ENCODE measurements at regions not wholly inside any gene's neighbourhood (a gene's known extent, or its start where the extent isn't known, plus 50 kb on each side); places are given as distances from the start of the nearest gene placed in this dataset.

DNA sequence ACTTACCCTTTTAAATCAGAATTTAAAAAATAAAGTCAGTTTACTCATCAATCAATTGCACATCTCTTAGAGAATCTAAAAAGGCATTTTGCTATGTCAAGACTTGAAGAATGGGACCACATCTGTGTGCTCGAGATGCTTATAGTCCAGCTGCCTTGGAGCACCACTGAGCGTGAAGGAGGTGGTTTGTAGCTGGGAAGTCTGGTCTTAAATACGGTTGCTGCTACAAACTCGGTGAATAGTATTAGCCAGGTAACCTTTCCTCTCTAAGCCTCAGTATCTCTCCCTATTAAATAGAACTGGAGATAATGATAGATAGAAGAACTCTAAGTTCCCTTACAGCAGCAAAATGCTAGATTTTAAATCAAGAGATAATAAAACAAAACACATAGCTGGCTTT, 289.7 kb downstream of the TRIB2 start:
- no peak for DNase-seq (ENCODE audit: low spot score)
- TF ChIP-seq MXD4 (CRISPR knock-in tag; IDR thresholded peaks at IDR 0.05; ENCODE audit: borderline replicate concordance) (no peak), ZNF121 (CRISPR knock-in tag; IDR thresholded peaks at IDR 0.05) (no peak), ZNF219 (CRISPR knock-in tag; IDR thresholded peaks at IDR 0.05; ENCODE audit: borderline replicate concordance) (no peak), CREB1 (CRISPR knock-in tag; IDR thresholded peaks at IDR 0.05) (no peak), RELA (CRISPR knock-in tag; IDR thresholded peaks at IDR 0.05; ENCODE audit: borderline replicate concordance) (no peak), TCF7 (CRISPR knock-in tag; IDR thresholded peaks at IDR 0.05; ENCODE audit: low read depth) (no peak), ZNF232 (CRISPR knock-in tag; IDR thresholded peaks at IDR 0.05) (no peak)
- TF ChIP-seq, protein P1, sequence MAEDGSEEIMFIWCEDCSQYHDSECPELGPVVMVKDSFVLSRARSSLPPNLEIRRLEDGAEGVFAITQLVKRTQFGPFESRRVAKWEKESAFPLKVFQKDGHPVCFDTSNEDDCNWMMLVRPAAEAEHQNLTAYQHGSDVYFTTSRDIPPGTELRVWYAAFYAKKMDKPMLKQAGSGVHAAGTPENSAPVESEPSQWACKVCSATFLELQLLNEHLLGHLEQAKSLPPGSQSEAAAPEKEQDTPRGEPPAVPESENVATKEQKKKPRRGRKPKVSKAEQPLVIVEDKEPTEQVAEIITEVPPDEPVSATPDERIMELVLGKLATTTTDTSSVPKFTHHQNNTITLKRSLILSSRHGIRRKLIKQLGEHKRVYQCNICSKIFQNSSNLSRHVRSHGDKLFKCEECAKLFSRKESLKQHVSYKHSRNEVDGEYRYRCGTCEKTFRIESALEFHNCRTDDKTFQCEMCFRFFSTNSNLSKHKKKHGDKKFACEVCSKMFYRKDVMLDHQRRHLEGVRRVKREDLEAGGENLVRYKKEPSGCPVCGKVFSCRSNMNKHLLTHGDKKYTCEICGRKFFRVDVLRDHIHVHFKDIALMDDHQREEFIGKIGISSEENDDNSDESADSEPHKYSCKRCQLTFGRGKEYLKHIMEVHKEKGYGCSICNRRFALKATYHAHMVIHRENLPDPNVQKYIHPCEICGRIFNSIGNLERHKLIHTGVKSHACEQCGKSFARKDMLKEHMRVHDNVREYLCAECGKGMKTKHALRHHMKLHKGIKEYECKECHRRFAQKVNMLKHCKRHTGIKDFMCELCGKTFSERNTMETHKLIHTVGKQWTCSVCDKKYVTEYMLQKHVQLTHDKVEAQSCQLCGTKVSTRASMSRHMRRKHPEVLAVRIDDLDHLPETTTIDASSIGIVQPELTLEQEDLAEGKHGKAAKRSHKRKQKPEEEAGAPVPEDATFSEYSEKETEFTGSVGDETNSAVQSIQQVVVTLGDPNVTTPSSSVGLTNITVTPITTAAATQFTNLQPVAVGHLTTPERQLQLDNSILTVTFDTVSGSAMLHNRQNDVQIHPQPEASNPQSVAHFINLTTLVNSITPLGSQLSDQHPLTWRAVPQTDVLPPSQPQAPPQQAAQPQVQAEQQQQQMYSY (CRISPR knock-in tag; IDR thresholded peaks at IDR 0.05), result no peak
- TF ChIP-seq, protein P2, sequence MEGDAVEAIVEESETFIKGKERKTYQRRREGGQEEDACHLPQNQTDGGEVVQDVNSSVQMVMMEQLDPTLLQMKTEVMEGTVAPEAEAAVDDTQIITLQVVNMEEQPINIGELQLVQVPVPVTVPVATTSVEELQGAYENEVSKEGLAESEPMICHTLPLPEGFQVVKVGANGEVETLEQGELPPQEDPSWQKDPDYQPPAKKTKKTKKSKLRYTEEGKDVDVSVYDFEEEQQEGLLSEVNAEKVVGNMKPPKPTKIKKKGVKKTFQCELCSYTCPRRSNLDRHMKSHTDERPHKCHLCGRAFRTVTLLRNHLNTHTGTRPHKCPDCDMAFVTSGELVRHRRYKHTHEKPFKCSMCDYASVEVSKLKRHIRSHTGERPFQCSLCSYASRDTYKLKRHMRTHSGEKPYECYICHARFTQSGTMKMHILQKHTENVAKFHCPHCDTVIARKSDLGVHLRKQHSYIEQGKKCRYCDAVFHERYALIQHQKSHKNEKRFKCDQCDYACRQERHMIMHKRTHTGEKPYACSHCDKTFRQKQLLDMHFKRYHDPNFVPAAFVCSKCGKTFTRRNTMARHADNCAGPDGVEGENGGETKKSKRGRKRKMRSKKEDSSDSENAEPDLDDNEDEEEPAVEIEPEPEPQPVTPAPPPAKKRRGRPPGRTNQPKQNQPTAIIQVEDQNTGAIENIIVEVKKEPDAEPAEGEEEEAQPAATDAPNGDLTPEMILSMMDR (IDR thresholded peaks at IDR 0.05), result no peak
- TF ChIP-seq, protein P3, sequence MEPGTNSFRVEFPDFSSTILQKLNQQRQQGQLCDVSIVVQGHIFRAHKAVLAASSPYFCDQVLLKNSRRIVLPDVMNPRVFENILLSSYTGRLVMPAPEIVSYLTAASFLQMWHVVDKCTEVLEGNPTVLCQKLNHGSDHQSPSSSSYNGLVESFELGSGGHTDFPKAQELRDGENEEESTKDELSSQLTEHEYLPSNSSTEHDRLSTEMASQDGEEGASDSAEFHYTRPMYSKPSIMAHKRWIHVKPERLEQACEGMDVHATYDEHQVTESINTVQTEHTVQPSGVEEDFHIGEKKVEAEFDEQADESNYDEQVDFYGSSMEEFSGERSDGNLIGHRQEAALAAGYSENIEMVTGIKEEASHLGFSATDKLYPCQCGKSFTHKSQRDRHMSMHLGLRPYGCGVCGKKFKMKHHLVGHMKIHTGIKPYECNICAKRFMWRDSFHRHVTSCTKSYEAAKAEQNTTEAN (CRISPR knock-in tag; IDR thresholded peaks at IDR 0.05), result no peak
- TF ChIP-seq, protein P4, sequence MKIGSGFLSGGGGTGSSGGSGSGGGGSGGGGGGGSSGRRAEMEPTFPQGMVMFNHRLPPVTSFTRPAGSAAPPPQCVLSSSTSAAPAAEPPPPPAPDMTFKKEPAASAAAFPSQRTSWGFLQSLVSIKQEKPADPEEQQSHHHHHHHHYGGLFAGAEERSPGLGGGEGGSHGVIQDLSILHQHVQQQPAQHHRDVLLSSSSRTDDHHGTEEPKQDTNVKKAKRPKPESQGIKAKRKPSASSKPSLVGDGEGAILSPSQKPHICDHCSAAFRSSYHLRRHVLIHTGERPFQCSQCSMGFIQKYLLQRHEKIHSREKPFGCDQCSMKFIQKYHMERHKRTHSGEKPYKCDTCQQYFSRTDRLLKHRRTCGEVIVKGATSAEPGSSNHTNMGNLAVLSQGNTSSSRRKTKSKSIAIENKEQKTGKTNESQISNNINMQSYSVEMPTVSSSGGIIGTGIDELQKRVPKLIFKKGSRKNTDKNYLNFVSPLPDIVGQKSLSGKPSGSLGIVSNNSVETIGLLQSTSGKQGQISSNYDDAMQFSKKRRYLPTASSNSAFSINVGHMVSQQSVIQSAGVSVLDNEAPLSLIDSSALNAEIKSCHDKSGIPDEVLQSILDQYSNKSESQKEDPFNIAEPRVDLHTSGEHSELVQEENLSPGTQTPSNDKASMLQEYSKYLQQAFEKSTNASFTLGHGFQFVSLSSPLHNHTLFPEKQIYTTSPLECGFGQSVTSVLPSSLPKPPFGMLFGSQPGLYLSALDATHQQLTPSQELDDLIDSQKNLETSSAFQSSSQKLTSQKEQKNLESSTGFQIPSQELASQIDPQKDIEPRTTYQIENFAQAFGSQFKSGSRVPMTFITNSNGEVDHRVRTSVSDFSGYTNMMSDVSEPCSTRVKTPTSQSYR (CRISPR knock-in tag; IDR thresholded peaks at IDR 0.05), result no peak
- TF ChIP-seq, protein P5, sequence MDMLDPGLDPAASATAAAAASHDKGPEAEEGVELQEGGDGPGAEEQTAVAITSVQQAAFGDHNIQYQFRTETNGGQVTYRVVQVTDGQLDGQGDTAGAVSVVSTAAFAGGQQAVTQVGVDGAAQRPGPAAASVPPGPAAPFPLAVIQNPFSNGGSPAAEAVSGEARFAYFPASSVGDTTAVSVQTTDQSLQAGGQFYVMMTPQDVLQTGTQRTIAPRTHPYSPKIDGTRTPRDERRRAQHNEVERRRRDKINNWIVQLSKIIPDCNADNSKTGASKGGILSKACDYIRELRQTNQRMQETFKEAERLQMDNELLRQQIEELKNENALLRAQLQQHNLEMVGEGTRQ (CRISPR knock-in tag; IDR thresholded peaks at IDR 0.05), result no peak
- TF ChIP-seq, protein P6, sequence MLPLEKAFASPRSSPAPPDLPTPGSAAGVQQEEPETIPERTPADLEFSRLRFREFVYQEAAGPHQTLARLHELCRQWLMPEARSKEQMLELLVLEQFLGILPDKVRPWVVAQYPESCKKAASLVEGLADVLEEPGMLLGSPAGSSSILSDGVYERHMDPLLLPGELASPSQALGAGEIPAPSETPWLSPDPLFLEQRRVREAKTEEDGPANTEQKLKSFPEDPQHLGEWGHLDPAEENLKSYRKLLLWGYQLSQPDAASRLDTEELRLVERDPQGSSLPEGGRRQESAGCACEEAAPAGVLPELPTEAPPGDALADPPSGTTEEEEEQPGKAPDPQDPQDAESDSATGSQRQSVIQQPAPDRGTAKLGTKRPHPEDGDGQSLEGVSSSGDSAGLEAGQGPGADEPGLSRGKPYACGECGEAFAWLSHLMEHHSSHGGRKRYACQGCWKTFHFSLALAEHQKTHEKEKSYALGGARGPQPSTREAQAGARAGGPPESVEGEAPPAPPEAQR (CRISPR knock-in tag; IDR thresholded peaks at IDR 0.05), result no peak
- TF ChIP-seq, protein P7, sequence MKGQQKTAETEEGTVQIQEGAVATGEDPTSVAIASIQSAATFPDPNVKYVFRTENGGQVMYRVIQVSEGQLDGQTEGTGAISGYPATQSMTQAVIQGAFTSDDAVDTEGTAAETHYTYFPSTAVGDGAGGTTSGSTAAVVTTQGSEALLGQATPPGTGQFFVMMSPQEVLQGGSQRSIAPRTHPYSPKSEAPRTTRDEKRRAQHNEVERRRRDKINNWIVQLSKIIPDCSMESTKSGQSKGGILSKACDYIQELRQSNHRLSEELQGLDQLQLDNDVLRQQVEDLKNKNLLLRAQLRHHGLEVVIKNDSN (CRISPR knock-in tag; IDR thresholded peaks at IDR 0.05), result no peak
- TF ChIP-seq, protein P8, sequence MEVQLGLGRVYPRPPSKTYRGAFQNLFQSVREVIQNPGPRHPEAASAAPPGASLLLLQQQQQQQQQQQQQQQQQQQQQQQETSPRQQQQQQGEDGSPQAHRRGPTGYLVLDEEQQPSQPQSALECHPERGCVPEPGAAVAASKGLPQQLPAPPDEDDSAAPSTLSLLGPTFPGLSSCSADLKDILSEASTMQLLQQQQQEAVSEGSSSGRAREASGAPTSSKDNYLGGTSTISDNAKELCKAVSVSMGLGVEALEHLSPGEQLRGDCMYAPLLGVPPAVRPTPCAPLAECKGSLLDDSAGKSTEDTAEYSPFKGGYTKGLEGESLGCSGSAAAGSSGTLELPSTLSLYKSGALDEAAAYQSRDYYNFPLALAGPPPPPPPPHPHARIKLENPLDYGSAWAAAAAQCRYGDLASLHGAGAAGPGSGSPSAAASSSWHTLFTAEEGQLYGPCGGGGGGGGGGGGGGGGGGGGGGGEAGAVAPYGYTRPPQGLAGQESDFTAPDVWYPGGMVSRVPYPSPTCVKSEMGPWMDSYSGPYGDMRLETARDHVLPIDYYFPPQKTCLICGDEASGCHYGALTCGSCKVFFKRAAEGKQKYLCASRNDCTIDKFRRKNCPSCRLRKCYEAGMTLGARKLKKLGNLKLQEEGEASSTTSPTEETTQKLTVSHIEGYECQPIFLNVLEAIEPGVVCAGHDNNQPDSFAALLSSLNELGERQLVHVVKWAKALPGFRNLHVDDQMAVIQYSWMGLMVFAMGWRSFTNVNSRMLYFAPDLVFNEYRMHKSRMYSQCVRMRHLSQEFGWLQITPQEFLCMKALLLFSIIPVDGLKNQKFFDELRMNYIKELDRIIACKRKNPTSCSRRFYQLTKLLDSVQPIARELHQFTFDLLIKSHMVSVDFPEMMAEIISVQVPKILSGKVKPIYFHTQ (CRISPR knock-in tag; IDR thresholded peaks at IDR 0.05), result no peak
- H3K36me3 Mint-ChIP-seq, result no peaks in the 10 kb centered on the region
- no peak for ATAC-seq
- no peaks in the 10 kb centered on the region for H3K9me3 Mint-ChIP-seq
- no peaks in the 10 kb centered on the region for H3K27me3 Mint-ChIP-seq (ENCODE audit: low read depth)
- H3K27ac Mint-ChIP-seq, result no peak overlapping the region
- POLR2A ChIA-PET, result no interaction called here
- H3K4me3 Mint-ChIP-seq, result no peak overlapping the region
- CTCF ChIA-PET, result interaction anchor here (0.6 to 2.1 kb wide), 17 partner anchors 10 to 1177 kb away, joined by 3 to 31 read pairs (median 5); partner anchors contain the start of gene TRIB2
- H3K4me1 Mint-ChIP-seq, result peaks cover 19% of the 10 kb centered on the region

Measured in WTC11 (cell line).